ENCODE measurements at regions not wholly inside any gene's neighbourhood (a gene's known extent, or its start where the extent isn't known, plus 50 kb on each side); places are given as distances from the start of the nearest gene placed in this dataset.

DNA sequence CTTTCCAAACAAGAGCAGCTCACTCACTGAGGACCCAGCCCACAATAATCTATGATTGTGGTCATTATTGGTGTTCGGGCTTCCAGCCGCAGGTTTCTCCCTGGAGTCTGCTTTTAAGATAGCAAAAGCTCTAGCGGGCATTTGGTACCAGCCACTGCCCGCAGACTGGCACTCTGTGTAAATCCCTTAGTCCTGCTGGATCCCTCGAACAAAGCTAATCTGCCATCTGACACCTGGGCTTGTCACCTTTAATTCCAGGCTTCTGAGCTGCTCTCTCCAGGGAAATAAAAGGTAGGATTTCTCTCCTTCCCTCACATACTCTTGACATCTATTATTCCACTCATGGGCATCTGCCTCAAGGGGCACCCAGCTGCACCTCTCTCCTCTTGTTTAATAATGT lies 158.7 kb downstream of the PDCD6IP start:
- TF ChIP-seq POLR2A (IDR thresholded peaks at IDR 0.05; ENCODE audit: low read depth, low read length): no peak
- TF ChIP-seq POLR2AphosphoS5 (IDR thresholded peaks at IDR 0.05; ENCODE audit: low read depth, low read length): no peak

Measured in GM12892 (cell line).